ENCODE measurements at regions not wholly inside any gene's neighbourhood (a gene's known extent, or its start where the extent isn't known, plus 50 kb on each side); places are given as distances from the start of the nearest gene placed in this dataset.

DNA sequence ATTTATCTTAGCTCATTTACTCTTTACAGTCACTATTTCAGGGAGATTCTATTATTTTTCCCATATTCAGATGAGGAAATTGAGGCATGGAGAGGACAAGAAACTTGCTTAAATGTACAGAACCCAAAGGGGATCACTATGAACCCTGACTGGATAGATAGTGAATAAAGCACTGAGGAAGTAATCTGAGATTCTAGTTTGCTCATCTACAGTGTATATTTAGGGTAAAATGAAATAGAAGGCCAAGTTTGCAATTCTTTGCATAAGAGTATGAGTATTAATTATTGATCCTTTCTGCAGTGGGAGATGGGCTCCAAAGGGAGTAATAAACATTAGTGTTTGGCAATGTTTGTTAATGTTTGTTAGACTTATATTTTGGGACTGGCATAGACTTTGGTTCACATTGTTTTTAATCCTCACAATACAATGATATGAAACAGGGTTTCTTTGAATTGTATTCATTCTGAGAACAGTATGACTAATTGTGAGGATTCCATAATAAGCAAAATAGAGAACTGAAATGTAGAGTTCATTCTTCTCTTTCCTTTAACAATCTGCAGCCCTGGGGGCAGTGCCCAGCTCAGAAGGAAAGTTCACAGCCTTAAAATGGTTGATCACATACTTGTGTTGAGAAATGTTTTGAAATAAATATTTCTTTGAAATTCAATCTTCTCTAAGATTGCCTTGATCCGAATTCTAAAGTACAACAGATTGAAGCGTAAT is 131.0 kb upstream of the ZNF804B start:
- no peaks in the 10 kb centered on the region for H3K4me1 ChIP-seq (ENCODE audit: insufficient read depth, low read length)
- no peak for FAIRE-seq
- intact Hi-C loops (cut with micrococcal nuclease; ENCODE audit: unreplicated experiment): no loop called here
- H4K20me1 ChIP-seq (ENCODE audit: insufficient read depth, low read length): no peaks in the 10 kb centered on the region
- BruUV-seq (replicated peaks): no TSS peak
- no peak overlapping the region for H3K27ac ChIP-seq (ENCODE audit: extremely low read length, insufficient read depth, low read length)
- H3K36me3 ChIP-seq (replicated peaks in 1 of 2; ENCODE audit: control insufficient read depth in 1 of 2, insufficient read depth in 2 of 2, low read length in 2 of 2): no peaks in the 10 kb centered on the region
- no peak overlapping the region for H3K9ac ChIP-seq (ENCODE audit: insufficient read depth, low read depth, low read length)
- no peak overlapping the region for H3K4me2 ChIP-seq (ENCODE audit: low read depth, low read length)
- CTCF ChIA-PET (ENCODE audit: low intra/inter-chr PET ratio, low total read pairs): no interaction called here
- H3K79me2 ChIP-seq (ENCODE audit: insufficient read depth, low read length): no peaks in the 10 kb centered on the region
- H2AFZ ChIP-seq (ENCODE audit: low read length): no peak overlapping the region
- H3K27me3 ChIP-seq (ENCODE audit: control insufficient read depth in 1 of 2, insufficient read depth in 2 of 2, low read length in 2 of 2): no peaks in the 10 kb centered on the region
- TF ChIP-seq KDM5A (IDR thresholded peaks at IDR 0.05; ENCODE audit: borderline replicate concordance, low read length) (no peak), ZNF674 (CRISPR knock-in tag; IDR thresholded peaks at IDR 0.05; ENCODE audit: low read depth) (no peak), TBL1XR1 (IDR thresholded peaks at IDR 0.05; ENCODE audit: borderline replicate concordance, low read length, partially characterized antibody) (no peak)
- TF ChIP-seq, protein P1, sequence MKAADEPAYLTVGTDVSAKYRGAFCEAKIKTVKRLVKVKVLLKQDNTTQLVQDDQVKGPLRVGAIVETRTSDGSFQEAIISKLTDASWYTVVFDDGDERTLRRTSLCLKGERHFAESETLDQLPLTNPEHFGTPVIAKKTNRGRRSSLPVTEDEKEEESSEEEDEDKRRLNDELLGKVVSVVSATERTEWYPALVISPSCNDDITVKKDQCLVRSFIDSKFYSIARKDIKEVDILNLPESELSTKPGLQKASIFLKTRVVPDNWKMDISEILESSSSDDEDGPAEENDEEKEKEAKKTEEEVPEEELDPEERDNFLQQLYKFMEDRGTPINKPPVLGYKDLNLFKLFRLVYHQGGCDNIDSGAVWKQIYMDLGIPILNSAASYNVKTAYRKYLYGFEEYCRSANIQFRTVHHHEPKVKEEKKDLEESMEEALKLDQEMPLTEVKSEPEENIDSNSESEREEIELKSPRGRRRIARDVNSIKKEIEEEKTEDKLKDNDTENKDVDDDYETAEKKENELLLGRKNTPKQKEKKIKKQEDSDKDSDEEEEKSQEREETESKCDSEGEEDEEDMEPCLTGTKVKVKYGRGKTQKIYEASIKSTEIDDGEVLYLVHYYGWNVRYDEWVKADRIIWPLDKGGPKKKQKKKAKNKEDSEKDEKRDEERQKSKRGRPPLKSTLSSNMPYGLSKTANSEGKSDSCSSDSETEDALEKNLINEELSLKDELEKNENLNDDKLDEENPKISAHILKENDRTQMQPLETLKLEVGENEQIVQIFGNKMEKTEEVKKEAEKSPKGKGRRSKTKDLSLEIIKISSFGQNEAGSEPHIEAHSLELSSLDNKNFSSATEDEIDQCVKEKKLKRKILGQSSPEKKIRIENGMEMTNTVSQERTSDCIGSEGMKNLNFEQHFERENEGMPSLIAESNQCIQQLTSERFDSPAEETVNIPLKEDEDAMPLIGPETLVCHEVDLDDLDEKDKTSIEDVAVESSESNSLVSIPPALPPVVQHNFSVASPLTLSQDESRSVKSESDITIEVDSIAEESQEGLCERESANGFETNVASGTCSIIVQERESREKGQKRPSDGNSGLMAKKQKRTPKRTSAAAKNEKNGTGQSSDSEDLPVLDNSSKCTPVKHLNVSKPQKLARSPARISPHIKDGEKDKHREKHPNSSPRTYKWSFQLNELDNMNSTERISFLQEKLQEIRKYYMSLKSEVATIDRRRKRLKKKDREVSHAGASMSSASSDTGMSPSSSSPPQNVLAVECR (CRISPR knock-in tag; IDR thresholded peaks at IDR 0.05; ENCODE audit: borderline replicate concordance): no peak
- DNase-seq (ENCODE audit: low spot score): no peak
- no peak for ATAC-seq
- in situ Hi-C loops (cut with HindIII; ENCODE audit: extremely low pct_ligation_motif_present, low pct_unique_long_range_greater_than_20kb): no loop called here
- POLR2A ChIA-PET: no interaction called here
- WGBS (ENCODE audit: low lambda C conversion rate): 17% methylated on average over 2 of the region's 2 CpGs
- no peak overlapping the region for H3K4me3 ChIP-seq (replicated peaks in 1 of 3; ENCODE audit: insufficient read depth in 1 of 3, low read depth in 2 of 3, low read length in 3 of 3)
- no peaks in the 10 kb centered on the region for H3K9me3 ChIP-seq (ENCODE audit: low read length)
